Epithelial cell of esophagus (primary cell): ENCODE measurements at regions not wholly inside any gene's neighbourhood (a gene's known extent, or its start where the extent isn't known, plus 50 kb on each side); places are given as distances from the start of the nearest gene placed in this dataset.
A peak's percentile ranks its signal among the peaks of the same experiment; 100 is the strongest.
"Not testable (repeated sequence)": the region's sequence is repeated elsewhere in the genome, so short reads cannot be mapped to it uniquely, and the experiment has no call there.

ENCODE experiments used
- DNase-seq: peaks from one replicate; pipeline ENCODE4 v3.0.0; 2010; ENCODE audit warnings: low read depth
- H3K4me3 ChIP-seq: 2 replicates; pipeline ENCODE4 v1.5.1; 2011; ENCODE audit warnings: mild to moderate bottlenecking, low read length, control low read depth
- CTCF ChIP-seq: IDR thresholded peaks from 2 replicates; pipeline ENCODE4 v1.5.1; 2011; ENCODE audit warnings: low read depth, mild to moderate bottlenecking, low read length, control low read depth, inconsistent platforms; ENCODE audit not compliant: insufficient read depth; ENCODE audit errors: missing control alignments

GRCh38 chr20:48025051-48025515 lies 239.8 kb upstream of the SULF2 start:
- no peak for TF ChIP-seq CTCF

GRCh38 chr20:48024539-48024938 lies 239.3 kb upstream of the SULF2 start:
- H3K4me3 ChIP-seq, result no peak overlapping the region
- no peak for DNase-seq
- TF ChIP-seq CTCF, result no peak

More at GRCh38 chr20:48025051-48025515, 239.8 kb upstream of the SULF2 start:
- peak; percentile 35 for DNase-seq
- no peak overlapping the region for H3K4me3 ChIP-seq

GRCh38 chr20:48020696-48021095 lies 235.4 kb upstream of the SULF2 start:
- not testable (repeated sequence) for H3K4me3 ChIP-seq, DNase-seq

GRCh38 chr20:48019940-48020339 lies 234.7 kb upstream of the SULF2 start:
- TF ChIP-seq CTCF, result no peak
- no peak for DNase-seq
- H3K4me3 ChIP-seq, result no peak overlapping the region

GRCh38 chr20:48019496-48019895 lies 234.2 kb upstream of the SULF2 start:
- no peak for TF ChIP-seq CTCF
- DNase-seq, result no peak
- H3K4me3 ChIP-seq, result no peak overlapping the region

- not testable (repeated sequence) for H3K4me3 ChIP-seq, DNase-seq
Measured at GRCh38 chr20:48018851-48019250, 233.6 kb upstream of the SULF2 start.

GRCh38 chr20:48017992-48018391 lies 232.7 kb upstream of the SULF2 start:
- TF ChIP-seq CTCF, result no peak

GRCh38 chr20:48017509-48017908 lies 232.2 kb upstream of the SULF2 start:
- no peak for DNase-seq
- H3K4me3 ChIP-seq, result no peak overlapping the region
- no peak for TF ChIP-seq CTCF

More at GRCh38 chr20:48017992-48018391, 232.7 kb upstream of the SULF2 start:
- no peak for DNase-seq
- H3K4me3 ChIP-seq, result no peak overlapping the region
